NCI-H774 (cell line): ENCODE measurements at regions not wholly inside any gene's neighbourhood (a gene's known extent, or its start where the extent isn't known, plus 50 kb on each side); places are given as distances from the start of the nearest gene placed in this dataset.

ENCODE experiments used
- DNase-seq: peaks from one replicate; lab custom pipeline; 2025; lab: John Stamatoyannopoulos, UW

- DNase-seq = no peak
These were observed 442.9 kb downstream of the HTR7 start for GRCh38 chr10:90414926-90415325.

GRCh38 chr10:90417029-90417428 lies 440.8 kb downstream of the HTR7 start:
- DNase-seq = no peak

- no peak for DNase-seq
These were observed 440.2 kb downstream of the HTR7 start for GRCh38 chr10:90417476-90418210.

DNA sequence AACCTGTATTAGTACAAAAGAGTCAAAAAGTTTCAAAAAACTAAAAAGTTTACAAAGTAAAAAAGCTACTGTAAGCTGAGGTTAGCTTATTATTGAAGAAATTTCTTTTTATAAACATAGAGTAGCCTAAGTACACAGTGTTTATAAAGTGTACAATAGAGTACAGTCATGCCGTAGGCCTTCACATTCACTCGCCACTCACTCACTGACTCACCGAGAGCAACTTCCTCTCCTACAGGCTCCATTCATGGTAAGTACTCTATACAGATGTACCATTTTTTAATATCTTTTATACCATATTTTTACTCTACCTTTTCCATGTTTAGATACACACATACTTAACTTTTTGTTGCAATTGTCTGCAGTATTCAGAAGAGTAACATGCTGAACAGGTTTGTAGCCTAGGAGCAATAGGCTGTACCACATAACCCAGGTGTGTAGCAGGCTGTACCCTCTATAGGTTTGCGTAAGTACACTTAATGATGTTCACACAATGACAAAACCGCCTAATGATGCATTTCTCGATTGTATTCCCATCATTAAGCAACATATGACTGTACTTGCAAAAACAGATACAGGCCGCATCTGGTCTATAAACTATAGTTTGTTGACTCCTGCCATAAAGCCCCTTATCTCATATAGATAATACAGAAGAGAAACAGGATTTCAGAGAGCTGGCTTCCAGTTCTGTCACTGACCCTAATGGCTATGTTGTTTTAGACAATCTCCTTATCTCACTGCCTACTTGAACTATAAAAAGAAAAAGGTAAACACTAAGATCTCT lies 438.8 kb downstream of the HTR7 start:
- no peak for DNase-seq

DNA sequence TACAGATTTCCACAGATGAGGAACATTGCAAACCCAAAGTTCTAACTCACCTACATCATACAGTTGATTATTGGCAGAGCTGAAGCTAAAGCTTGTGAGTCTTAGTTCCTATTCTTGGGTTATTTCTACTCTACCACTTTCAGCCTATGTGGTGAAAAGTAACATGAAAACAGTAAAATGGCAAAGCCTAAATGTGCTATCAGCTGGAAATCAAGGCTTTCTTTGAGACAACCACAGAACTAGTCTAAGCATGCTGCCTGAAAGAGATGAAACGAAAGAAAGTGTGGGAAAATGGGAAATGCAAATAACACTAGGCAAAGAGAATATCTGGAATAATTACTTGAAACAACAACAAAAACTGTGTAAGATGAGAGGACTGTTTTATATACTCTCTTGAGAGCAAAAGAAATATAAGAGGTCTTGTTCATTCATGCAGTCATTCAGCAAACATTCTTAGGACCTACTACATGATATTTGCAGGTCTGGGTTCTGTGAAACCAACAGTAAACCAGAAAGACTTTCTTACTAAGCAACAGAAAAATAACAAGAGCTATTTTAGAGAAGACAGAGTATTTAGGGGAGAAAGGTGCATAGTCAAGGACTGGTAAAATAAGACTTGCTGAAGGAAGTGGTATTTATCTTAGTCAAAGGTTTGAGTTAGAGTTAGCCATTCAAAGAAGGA lies 437.1 kb downstream of the HTR7 start:
- DNase-seq = no peak

GRCh38 chr10:90421874-90422273 lies 436.0 kb downstream of the HTR7 start:
- no peak for DNase-seq

DNA sequence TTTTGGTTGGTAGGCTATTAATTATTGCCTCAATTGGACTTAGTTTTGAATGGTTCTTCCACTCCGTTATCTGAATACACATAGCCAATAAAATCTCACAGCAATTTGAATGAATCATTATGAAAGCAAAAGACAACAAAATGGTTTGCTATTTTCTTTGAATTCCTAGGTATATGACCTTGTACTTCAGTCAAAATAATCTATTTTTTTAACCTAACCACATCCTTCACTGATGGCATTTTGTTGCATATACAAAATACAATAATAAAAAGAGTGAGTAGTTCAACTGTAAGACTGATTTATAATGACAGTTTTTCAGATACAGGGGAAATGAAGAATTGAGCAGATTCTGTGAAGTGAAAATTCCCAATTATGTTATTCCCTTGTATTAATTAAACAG lies 433.1 kb downstream of the HTR7 start:
- no peak for DNase-seq

- DNase-seq = no peak
These were observed 427.7 kb downstream of the HTR7 start for GRCh38 chr10:90430186-90430585.

DNA sequence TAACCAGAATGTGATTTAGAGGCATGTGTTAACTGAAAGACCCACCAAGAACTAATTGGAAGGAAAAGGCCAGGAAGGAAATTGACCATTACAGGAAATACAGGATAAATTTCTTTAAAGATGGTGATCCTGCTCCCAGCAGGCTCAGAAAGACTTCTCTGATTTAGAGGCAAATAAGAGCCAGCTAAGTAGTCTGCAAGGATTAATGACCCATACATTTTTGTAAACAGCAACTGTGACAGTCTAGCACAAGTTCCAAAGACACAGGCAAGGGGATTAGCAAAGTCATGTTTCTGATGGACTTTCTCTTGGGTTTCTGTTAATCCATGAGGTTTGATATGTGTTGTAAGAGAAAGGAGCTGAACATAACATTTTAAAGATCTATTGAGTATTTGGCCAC lies 425.0 kb downstream of the HTR7 start:
- DNase-seq = no peak

- no peak for DNase-seq
These were observed 422.5 kb downstream of the HTR7 start for GRCh38 chr10:90435296-90435695.

DNA sequence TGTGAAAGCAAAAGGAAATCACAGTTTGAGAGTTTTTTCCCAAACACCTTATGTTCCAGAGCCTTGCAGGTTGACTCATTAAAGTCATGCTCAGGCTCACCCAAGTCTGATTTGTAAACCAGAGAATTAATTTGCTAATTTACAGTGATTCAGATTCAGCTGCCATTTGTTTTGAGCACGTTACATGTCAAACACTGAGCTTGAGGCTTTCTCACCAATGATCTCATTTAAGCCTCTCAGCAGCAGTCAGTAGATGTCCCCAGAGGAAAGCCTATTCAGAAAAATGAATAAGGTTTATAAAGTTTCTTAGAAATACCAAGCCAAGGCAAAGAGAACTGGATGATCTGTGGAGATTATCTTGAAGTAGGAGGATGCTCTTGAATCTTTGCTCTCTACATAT lies 420.4 kb downstream of the HTR7 start:
- no peak for DNase-seq

DNA sequence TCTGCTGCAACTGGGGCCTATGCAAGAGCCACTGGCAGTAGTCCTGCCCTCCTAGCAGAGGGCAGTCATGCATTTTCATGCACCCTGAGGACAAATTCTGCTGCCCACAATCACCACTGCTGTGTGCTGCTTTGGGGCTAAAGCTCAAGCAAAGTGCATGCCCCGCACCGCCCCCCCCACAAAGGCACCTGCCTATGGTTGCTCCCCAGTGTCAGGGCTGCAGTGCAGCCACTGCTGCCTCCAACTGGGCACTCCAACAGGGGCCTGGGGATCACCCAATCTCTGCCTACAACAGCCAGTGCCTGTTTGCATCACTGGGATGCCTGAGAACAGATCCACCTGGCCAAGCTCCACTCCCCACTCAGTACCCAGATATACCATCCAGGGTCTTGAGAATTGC lies 417.0 kb downstream of the HTR7 start:
- DNase-seq = no peak

- DNase-seq = no peak
These were observed 414.5 kb downstream of the HTR7 start for GRCh38 chr10:90443342-90443741.

GRCh38 chr10:90447831-90448230 lies 410.0 kb downstream of the HTR7 start:
- DNase-seq = no peak

DNA sequence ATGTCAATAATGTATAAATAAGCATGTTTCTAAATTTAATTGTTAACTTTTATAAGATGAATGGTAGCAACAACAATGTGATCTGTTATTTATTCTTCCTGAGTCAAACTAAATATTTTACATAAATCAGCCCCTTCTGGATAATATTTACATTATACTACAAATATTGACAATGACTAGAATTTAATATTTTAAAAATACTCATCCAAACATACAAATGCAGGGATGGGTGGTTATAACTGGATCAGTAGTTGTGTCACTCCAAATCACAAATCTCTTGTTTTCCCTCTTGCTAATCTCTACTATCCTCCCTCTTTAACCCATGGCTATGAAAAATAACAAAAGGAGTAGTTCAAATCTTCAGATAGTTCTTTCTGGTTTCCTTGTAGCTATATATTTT lies 407.0 kb downstream of the HTR7 start:
- DNase-seq = no peak

- DNase-seq = no peak
These were observed 406.6 kb downstream of the HTR7 start for GRCh38 chr10:90451283-90451682.

DNA sequence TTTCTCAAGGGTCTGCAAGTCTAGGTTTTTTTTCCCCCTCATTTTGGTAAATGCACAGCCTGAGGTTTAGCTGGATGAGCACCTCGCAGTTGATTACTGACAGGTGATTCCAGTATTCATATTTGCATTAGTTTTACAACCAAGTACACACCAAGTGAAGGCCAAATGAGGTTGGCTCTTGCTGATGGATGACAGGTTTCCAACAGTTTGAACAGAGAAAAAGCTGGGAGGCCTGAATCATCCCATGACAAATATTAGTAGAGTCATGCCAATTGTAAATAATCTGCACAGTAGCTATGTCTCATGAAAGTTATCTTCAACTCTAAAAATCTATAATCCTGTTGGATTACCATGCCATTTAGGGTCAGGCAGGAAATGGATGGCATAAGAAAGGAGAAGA lies 399.8 kb downstream of the HTR7 start:
- DNase-seq = no peak

GRCh38 chr10:90458571-90458970 lies 399.3 kb downstream of the HTR7 start:
- no peak for DNase-seq

GRCh38 chr10:90461437-90462155 lies 396.2 kb downstream of the HTR7 start:
- DNase-seq = no peak

DNA sequence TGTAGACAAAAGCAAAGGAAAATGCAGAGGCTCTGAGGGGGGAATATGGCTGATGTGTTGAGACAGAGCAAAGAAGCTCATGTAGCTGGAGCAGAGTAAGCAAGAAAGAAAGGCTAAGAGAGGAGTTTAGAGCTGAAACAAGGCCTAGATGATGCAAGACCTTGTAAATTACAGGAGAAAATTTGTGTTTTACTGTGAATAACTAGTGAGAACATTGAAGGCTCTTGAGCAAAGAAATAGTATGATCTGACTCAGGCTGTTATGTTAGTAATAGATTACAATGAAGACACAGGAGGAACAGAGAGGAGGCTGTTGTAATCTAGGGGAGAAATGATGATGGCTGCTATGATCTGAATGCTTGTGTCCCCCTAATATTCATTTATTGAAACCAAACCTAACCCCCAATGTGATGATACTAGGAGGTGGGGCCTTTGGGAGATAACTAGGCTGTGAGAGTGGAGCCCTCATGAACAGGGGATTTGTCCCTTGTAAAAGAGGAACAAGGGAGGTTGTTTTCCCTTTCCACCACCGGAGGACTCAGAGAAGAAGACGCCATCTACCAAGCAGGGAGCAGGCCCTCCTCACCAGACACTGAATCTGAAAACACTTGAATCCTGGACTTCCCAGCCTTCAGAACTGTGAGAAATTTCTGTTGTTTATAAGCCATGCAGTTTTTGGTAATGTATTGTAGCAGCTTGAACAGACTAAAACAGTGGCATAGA lies 394.9 kb downstream of the HTR7 start:
- no peak for DNase-seq

DNA sequence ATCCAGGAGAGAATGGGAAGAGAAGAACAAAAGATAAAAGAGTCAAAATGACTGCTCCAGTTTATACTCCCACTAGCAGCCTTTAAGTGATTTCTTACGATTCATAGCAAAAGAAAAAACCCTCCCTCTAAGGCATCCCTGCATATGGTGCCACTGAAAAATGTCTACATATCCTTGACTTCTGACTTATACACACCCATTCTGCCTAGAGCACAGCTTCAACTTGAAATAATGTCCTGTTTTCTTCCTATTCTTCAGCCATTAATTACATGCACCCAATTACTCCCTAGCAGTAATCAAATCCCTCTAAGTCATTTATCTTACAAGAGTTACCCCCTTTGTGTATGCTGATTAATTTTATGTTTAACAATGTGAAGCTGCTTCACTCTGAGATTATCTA lies 393.5 kb downstream of the HTR7 start:
- no peak for DNase-seq

DNA sequence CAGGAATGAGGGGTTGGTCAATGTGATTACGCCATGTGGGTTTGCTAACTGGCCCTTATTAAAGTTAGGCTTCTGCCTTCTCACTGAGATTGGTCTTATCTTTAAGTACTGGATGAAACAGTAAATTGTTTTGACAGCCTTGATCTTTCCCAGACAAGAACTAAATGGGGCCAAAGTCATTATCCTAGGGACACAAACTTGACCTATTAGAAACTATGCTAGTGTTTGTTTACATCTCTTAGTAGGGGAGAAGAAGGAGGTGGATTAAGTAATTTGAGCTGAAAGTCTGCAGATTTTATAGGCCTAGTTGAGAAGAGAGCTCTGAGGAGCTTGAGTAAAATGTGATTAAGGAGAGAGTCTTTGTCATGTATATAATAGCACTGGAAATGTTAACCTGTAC lies 386.9 kb downstream of the HTR7 start:
- no peak for DNase-seq
